ENCODE measurements at regions not wholly inside any gene's neighbourhood (a gene's known extent, or its start where the extent isn't known, plus 50 kb on each side); places are given as distances from the start of the nearest gene placed in this dataset.

- no peak for DNase-seq (ENCODE audit: low read depth)
Observed at GRCh38 chr3:31427623-31428022, 105.1 kb upstream of the STT3B start.

- no peak for DNase-seq (ENCODE audit: low read depth)
Observed at GRCh38 chr3:31431321-31431720, 101.4 kb upstream of the STT3B start.

DNA sequence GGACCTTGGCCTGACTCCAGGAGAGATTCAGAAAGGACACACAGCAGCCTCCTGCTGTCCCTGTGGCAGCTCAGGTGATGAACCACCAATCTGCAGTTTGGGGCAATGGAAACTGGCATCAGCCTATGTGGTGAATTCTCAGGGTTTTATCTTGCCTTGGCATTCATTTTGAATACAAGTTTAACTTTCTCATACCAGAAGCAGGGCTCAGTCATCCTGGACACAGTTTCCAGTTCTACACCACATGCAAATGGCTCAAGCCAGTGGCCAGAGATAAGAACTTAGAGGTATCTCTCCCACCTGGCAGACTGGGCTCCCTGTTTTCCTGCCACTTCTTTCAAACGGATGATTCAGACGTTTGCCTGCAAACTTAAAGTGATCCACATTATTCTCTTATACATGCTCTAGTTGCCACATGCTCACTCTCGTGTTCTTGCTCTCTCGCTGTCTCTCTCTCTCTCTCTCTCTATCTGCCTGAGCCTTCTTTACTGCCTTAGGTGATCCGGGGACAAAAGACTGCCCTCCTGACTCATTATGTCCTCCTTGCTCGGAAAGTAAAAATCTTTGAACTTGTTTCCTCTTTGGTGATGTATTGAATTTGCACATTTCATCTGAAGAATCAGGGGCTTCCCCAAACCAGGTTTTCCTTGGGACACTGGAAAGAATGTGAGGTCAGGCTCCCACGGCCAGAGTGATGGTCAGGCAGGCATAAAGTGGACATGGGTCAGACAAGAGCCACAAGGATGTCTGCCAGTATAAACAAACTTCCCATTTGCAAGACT lies 99.6 kb upstream of the STT3B start:
- DNase-seq (ENCODE audit: low read depth) = no peak

DNA sequence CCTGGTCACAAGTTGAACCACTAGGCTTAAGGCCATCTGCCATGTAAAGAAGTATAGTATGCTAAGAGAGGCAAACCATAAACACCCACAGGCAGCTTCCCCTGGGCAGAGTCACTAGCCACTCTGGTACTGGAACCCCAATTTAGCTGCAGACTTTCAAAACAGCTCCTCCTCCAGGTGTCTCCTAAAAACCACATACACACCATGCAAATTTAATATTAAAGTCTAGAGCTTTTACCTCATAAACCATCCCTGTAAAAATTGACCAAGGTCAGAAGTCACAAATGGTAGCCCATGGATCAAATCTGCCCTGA lies 99.1 kb upstream of the STT3B start:
- DNase-seq (ENCODE audit: low read depth) = no peak

GRCh38 chr3:31434819-31435218 lies 97.9 kb upstream of the STT3B start:
- DNase-seq (ENCODE audit: low read depth) = no peak

DNA sequence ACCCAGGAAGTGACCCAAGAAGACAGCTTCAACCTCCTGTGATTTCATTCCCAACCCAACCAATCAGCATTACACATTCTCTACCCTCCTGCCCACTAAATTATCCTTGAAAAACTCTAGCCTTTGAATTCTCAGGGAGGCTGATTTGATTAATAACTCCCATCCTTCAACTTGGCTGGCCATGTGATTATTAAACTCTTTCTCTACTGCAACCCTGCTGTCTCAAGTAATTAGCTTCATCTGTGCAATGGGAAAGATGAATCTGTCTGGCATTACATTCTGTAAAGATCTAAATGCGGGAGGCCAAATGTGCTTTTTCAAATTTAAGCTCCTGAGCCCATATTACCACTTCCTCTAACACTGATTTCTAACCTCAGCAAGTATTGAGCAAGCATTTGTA lies 95.9 kb upstream of the STT3B start:
- DNase-seq (ENCODE audit: low read depth) = no peak

DNA sequence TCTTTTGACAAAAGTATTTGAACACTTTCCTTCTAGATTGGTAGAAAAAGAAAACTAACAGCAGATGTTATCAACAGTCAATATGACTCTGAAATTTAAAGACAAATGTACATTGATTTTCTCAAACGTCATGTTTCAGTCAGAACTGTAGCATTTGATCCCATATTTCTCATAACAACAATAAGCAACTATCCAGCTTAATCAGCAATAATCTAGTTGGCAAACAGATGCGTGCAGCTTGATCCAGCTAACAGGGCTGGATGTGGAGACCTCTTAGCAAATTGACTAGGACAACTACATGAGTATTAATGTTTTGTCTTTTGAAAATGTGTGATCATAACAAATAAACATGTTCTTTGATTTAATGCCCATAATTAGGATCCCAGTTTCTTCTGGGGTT lies 94.0 kb upstream of the STT3B start:
- DNase-seq (ENCODE audit: low read depth) = no peak

- DNase-seq (ENCODE audit: low read depth) = no peak
Observed at GRCh38 chr3:31439890-31440750, 92.6 kb upstream of the STT3B start.

DNA sequence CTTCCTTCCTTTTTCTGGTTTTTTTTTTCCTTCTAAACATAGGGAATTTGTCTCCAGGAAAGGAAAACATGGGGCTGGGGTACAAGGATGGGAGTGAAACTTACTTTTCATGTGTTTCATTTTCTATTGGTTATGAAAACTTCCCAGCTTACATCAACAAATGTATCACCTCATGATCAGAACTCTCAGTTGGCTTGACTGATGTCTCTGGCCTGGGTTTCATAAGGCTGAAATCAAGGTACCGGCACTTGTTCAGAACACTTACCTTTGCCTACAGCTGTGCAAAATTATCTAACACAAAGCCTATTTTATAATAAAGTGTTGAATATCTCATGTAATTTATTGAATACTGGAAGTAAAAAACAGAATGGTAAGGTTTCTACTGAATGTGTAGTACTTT lies 91.8 kb upstream of the STT3B start:
- DNase-seq (ENCODE audit: low read depth) = no peak

GRCh38 chr3:31442755-31443154 lies 90.0 kb upstream of the STT3B start:
- no peak for DNase-seq (ENCODE audit: low read depth)

DNA sequence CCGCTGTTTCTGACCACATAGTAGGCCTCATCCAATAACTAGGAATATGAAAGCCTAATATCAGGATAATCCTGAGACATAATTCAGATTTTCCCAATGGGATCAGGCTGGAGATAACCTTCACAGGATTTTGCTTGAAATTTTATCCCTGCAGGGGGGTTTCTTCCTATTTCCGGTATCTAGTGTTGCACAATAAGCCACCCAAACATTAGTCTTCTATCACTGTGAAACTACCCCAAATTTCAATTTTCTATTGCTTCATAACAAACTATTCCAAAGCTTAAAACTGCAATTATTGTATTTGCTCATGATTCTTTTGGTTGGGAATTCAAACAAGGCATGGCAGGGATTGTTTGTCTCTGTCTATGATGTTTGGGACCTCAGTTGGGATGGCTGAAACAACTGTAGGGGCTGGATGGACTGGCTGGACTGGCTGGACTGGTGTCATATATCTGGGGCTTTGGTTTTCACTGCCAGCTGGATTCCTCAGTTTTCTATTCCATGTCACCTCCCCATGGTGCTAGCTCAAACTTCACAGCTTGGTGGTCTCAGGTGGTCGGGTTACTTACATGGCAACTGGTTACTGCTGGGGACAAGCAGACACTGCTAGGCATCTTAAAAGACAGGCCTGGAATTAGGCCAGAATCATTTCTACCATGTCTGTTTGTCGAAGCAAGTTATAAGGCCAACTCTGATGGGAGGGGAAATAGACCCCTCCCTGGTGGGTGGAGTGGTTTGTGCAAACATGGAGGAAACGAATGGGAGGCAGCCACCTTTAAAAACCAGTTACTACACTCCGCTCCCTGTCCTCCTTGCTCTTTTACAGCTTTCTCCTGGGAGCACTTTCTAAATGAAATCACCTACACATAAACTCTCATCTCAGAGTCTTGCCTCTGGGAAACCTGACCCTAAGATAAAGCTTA lies 88.2 kb upstream of the STT3B start:
- DNase-seq (ENCODE audit: low read depth) = no peak

DNA sequence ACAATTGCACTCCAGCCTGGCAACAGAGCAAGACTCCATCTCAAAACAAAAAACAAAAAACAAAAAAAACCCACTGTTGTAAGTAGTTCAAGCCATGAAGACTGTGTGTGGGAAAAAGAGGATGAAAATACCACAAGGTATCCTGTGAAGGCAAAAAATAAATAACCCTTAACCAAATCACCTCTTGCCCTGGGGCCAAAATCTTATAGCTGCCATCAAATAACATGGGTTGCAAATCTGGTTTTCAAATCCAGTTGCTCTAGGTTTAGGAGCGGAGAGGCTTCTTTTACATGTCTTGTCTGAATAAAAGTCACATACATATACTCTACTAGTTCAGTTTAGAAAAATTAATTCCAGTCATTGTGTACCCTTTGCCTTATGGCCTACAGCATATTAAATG lies 87.0 kb upstream of the STT3B start:
- DNase-seq (ENCODE audit: low read depth) = no peak

DNA sequence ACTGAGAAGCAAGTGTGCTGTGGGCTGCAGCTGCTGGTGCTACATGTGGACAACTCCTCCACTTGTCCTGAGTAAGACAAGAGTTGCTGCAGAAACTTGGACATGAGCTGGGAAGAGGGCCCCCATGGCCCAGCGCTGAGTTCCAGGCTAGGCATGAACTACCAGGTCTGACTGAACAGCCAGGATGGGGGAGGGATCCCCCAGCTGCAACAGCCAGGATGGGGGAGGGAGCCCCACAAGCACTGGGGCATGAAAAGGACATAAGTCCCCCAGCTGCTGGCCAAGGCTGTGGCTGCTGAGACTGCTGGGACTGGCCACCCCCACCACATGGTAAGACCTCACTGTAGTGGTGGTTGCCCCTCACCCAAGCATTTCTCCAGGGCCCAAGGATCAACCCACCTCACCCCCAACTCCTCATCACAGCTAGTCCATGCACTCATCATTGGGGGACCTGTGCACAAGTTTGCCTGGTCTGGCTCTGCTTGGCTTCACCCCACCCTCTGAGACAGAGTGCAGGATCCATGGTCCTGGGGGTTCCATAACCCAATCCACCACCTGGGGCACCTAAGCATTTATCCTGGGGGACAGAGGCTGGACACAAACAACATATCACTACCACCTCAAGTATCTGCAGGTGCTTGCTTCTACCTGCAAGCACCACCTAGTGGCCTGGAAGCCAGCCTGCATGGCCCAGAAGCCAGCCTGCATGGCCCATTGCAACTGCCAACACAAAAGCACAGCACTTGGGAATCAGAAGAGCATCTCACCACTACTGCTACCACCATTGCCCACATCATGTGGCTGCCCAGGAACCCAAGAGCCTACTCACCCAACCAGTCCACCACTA lies 84.5 kb upstream of the STT3B start:
- no peak for DNase-seq (ENCODE audit: low read depth)

GRCh38 chr3:31448882-31449243 lies 83.9 kb upstream of the STT3B start:
- no peak for DNase-seq (ENCODE audit: low read depth)

DNA sequence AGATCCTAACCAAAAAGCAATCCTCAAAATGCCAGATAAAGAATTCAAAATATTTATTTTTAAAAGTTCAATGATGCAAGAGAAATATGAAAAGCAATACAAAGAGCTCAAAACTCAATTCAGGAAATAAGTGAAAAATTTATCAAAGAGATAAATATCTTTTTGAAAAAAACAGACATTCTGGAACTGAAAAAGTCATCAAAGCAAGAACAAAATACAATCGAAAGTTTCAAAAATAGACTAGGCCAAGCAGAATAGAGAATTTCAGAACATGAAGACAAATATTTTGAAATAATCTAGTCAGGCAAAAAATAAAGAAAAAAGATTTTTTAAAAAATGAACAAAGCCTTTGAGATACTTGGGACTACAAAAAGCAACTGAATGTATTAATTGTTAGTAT lies 83.4 kb upstream of the STT3B start:
- no peak for DNase-seq (ENCODE audit: low read depth)

DNA sequence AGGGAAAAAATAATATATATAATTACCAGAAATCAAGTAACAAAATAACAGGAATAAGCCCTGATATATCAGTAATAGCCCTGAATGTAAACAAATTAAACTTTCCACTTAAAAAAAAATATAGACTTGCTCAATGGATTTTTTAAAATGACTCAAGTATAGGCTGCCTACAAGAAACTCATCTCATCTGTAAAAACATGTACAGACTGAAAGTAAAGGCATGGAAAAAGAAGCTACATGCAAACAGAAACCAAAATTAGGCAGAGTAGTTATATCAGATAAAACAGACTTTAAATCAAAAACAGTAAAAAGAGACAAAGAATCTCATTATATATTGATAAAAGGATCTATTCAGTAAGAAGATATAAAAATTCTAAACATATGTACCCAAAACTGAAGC lies 82.4 kb upstream of the STT3B start:
- no peak for DNase-seq (ENCODE audit: low read depth)

GRCh38 chr3:31452495-31453106 lies 80.1 kb upstream of the STT3B start:
- no peak for DNase-seq (ENCODE audit: low read depth)

DNA sequence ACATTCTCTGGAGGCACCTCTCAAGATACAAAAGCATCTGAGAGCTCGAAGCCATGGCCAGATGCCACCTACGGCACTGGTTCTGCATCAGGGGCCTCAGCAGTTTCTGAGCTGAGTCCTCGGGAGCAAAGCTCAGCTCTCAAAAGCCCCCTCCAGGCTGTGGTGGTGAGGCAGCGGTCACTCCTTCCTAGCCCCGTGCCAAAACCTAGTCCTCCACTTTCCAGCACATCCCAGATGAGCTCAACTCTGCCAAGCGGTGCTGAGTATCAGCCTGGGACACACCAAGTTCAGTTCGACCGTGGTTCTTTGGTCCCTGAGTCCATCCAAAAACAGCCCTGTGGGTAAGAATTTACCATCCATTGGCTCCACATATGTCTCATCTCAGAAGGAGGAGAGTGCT lies 79.3 kb upstream of the STT3B start:
- no peak for DNase-seq (ENCODE audit: low read depth)

- no peak for DNase-seq (ENCODE audit: low read depth)
Observed at GRCh38 chr3:31455524-31455923, 77.2 kb upstream of the STT3B start.

DNA sequence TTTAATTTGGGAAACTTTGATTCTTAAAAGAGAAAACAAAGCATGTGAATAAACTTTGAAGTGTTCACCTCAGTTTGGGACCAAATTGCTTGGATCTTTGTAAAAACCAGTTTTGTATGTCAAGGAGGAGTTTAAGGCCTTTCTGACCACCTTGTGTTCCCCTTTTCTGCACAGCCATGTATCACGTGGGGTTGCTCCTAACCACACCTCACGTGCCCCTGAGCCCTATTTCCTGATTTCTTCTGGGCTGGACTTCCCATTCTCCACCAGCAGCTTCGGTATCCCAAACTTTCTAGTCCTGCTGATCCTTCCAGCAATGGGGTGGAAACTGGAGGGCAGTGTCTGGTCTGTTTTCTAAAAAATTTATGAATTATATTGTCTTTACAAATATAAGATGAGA lies 76.4 kb upstream of the STT3B start:
- no peak for DNase-seq (ENCODE audit: low read depth)

- no peak for DNase-seq (ENCODE audit: low read depth)
Observed at GRCh38 chr3:31461426-31461825, 71.3 kb upstream of the STT3B start.
